Panc1 (cell line): ENCODE measurements at regions not wholly inside any gene's neighbourhood (a gene's known extent, or its start where the extent isn't known, plus 50 kb on each side); places are given as distances from the start of the nearest gene placed in this dataset.

Experiments
- ATAC-seq: fragments of 200-7000 bp; cut with Tn5 transposase; 2 replicates; pipeline ENCODE4 v1.9.1; 2020; ENCODE audit warnings: mild to moderate bottlenecking, moderate library complexity
- BruUV-seq: library from RNA; stranded (reverse); fragments of 400-500 nt; replicated peaks from 2 replicates; lab custom pipeline; 2021; lab: Mats Ljungman, UMichigan
- CTCF ChIA-PET: fragments of 300-600 bp; sonication (Branson Sonifier 250); formaldehyde crosslinking; loops from one replicate; lab custom pipeline; 2022; ENCODE audit warnings: antibody characterized with exemption; lab: Charles Lee
- POLR2A ChIA-PET: fragments of 300-600 bp; sonication (Branson Sonifier 250); formaldehyde crosslinking; loops from one replicate; lab custom pipeline; 2022; ENCODE audit warnings: antibody characterized with exemption; lab: Charles Lee
- DNase-seq: peaks from one replicate; pipeline ENCODE4 v3.0.0-alpha.2; 2010; ENCODE audit warnings: low read depth, low spot score
- H3K27ac ChIP-seq: 2 replicates; pipeline ENCODE4 v1.5.1; 2011; ENCODE audit warnings: mild to moderate bottlenecking, low read length, inconsistent platforms
- H3K27me3 ChIP-seq: fragments of 200-500 bp; sonication (Bioruptor generic); 2 replicates; pipeline ENCODE4 v1.6.0; 2014; ENCODE audit warnings: low read length, inconsistent platforms; ENCODE audit not compliant: control insufficient read depth, insufficient read depth
- H3K36me3 ChIP-seq: fragments of 200-500 bp; sonication (Bioruptor generic); 2 replicates; pipeline ENCODE4 v1.5.1; 2014; ENCODE audit warnings: inconsistent platforms, mild to moderate bottlenecking, low read length, moderate library complexity; ENCODE audit not compliant: control insufficient read depth, insufficient read depth
- H3K4me1 ChIP-seq: 2 replicates; pipeline ENCODE4 v1.5.1; 2011; ENCODE audit warnings: inconsistent platforms, mild to moderate bottlenecking, low read length, moderate library complexity; ENCODE audit not compliant: control insufficient read depth, insufficient read depth
- H3K4me3 ChIP-seq, 2 experiments: 2 replicates each; pipeline ENCODE4 v1.5.1; 2011 to 2012; ENCODE audit warnings: low read depth in 2 of 2, low read length in 2 of 2, mild to moderate bottlenecking in 2 of 2, inconsistent platforms in 1 of 2, moderate library complexity in 1 of 2
- H3K9me3 ChIP-seq: fragments of 200-500 bp; sonication (Bioruptor generic); 2 replicates; pipeline ENCODE4 v1.5.1; 2014; ENCODE audit warnings: low read depth, mild to moderate bottlenecking, inconsistent platforms, low read length, moderate library complexity; ENCODE audit not compliant: control insufficient read depth, insufficient read depth
- POLR2AphosphoS5 ChIP-seq: IDR thresholded peaks from 2 replicates; pipeline ENCODE4 v1.6.1; 2012; ENCODE audit warnings: mild to moderate bottlenecking, low read depth, low read length, moderate library complexity
- SIN3A ChIP-seq: IDR thresholded peaks from 2 replicates; pipeline ENCODE4 v1.6.1; 2012; ENCODE audit warnings: low read depth, mild to moderate bottlenecking, low read length, moderate library complexity, borderline replicate concordance; ENCODE audit not compliant: insufficient read depth
- TCF7L2 ChIP-seq: IDR thresholded peaks from 2 replicates; pipeline ENCODE4 v1.6.1; 2011; ENCODE audit warnings: mild to moderate bottlenecking, low read depth, low read length, inconsistent platforms
- in situ Hi-C: cut with HindIII; loops from 2 replicates; pipeline ENCODE4 v1.10.0; 2016; ENCODE audit warnings: low sequenced_read_pairs, low pct_unique_long_range_greater_than_20kb
- intact Hi-C: fragments of 100-400 bp; cut with micrococcal nuclease; formaldehyde crosslinking; loops from one replicate; pipeline ENCODE4 v1.10.0; 2022; ENCODE audit not compliant: unreplicated experiment
- TF ChIP-seq, protein P1 (sequence below): fragments of 450-650 bp; IDR thresholded peaks from 2 replicates; pipeline ENCODE4 v1.5.1; 2017; ENCODE audit warnings: mild to moderate bottlenecking
- TF ChIP-seq, protein P2 (sequence below), 2 experiments: IDR thresholded peaks; 2 replicates each; pipeline ENCODE4 v1.6.1; 2011 to 2012; ENCODE audit warnings: low read depth in 2 of 2, control low read depth in 1 of 2, low read length in 1 of 2, mild to moderate bottlenecking in 1 of 2, moderate library complexity in 1 of 2; ENCODE audit not compliant: insufficient read depth in 1 of 2

DNA sequence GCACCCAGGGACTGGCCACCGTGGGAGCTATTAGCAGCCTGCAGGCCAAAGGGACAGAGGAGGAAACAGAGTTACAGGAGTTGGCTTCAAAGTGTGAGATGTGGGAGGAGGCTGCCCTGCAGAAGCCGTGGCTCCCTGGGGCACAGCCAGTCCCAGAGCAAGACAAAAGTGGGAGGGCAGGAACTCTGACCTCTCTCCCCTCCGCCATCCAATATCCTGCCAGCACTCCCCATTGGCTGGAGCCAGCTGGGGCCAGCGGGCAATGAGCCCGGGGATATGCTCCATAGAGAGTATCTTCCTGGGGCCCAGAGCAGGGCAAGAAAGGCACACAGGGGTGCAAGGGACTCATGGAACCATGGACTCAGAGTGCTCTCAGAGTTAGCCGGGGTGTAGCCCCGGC, 143.1 kb downstream of the INHBB start:
- CTCF ChIA-PET = no interaction called here
- in situ Hi-C loops = no loop called here
- BruUV-seq = no TSS peak
- no peaks in the 10 kb centered on the region for H3K4me1 ChIP-seq
- ATAC-seq = no peak
- no peaks in the 10 kb centered on the region for H3K9me3 ChIP-seq
- H3K4me3 ChIP-seq = no peak overlapping the region
- no peaks in the 10 kb centered on the region for H3K36me3 ChIP-seq
- no peak for TF ChIP-seq POLR2AphosphoS5
- no peak for DNase-seq
- intact Hi-C loops = no loop called here
- POLR2A ChIA-PET = no interaction called here
- no peaks in the 10 kb centered on the region for H3K27me3 ChIP-seq
- H3K27ac ChIP-seq = no peak overlapping the region

DNA sequence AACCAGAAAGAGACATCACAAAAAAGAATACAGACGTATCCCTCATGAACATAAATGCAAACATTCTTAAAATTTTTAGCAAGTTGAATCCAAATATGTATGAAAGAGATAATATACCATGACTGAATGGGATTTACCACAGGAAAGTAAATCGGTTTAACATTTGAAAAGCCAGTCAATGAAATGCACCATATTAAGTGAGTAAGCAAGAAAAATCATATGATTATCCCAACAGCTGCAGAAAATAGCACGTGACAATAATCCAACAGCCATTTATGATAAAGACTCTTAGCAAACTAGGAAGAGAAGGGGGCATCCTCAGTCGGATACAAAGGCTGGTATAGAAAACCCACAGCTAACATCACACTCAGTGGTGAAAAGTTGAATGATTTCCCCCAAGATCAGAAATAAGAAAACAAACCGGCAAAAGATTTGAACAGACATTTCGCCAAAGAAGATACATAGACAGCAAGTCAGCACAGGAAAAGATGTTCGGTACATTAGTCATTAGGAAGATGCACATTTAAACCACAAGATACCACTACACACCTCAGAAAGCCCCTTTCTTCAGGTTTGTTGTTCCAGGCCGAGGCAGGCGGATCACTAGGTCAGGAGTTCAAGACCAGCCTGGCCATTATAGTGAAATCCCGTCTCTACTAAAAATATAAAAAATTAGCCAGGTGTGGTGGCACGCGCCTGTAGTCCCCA, 144.3 kb downstream of the INHBB start:
- Histone ChIP-seq H3K27me3 (no peaks in the 10 kb centered on the region), H3K27ac (no peak overlapping the region), H3K4me1 (no peaks in the 10 kb centered on the region), H3K4me3 (no peak overlapping the region), H3K36me3 (no peaks in the 10 kb centered on the region), H3K9me3 (no peaks in the 10 kb centered on the region)
- CTCF ChIA-PET = no interaction called here
- ATAC-seq (no peak), DNase-seq (no peak)
- TF ChIP-seq POLR2AphosphoS5 = no peak
- no peak for TF ChIP-seq TCF7L2
- TF ChIP-seq, protein P1, sequence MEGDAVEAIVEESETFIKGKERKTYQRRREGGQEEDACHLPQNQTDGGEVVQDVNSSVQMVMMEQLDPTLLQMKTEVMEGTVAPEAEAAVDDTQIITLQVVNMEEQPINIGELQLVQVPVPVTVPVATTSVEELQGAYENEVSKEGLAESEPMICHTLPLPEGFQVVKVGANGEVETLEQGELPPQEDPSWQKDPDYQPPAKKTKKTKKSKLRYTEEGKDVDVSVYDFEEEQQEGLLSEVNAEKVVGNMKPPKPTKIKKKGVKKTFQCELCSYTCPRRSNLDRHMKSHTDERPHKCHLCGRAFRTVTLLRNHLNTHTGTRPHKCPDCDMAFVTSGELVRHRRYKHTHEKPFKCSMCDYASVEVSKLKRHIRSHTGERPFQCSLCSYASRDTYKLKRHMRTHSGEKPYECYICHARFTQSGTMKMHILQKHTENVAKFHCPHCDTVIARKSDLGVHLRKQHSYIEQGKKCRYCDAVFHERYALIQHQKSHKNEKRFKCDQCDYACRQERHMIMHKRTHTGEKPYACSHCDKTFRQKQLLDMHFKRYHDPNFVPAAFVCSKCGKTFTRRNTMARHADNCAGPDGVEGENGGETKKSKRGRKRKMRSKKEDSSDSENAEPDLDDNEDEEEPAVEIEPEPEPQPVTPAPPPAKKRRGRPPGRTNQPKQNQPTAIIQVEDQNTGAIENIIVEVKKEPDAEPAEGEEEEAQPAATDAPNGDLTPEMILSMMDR = no peak
- no peak for TF ChIP-seq SIN3A
- TF ChIP-seq, protein P2, sequence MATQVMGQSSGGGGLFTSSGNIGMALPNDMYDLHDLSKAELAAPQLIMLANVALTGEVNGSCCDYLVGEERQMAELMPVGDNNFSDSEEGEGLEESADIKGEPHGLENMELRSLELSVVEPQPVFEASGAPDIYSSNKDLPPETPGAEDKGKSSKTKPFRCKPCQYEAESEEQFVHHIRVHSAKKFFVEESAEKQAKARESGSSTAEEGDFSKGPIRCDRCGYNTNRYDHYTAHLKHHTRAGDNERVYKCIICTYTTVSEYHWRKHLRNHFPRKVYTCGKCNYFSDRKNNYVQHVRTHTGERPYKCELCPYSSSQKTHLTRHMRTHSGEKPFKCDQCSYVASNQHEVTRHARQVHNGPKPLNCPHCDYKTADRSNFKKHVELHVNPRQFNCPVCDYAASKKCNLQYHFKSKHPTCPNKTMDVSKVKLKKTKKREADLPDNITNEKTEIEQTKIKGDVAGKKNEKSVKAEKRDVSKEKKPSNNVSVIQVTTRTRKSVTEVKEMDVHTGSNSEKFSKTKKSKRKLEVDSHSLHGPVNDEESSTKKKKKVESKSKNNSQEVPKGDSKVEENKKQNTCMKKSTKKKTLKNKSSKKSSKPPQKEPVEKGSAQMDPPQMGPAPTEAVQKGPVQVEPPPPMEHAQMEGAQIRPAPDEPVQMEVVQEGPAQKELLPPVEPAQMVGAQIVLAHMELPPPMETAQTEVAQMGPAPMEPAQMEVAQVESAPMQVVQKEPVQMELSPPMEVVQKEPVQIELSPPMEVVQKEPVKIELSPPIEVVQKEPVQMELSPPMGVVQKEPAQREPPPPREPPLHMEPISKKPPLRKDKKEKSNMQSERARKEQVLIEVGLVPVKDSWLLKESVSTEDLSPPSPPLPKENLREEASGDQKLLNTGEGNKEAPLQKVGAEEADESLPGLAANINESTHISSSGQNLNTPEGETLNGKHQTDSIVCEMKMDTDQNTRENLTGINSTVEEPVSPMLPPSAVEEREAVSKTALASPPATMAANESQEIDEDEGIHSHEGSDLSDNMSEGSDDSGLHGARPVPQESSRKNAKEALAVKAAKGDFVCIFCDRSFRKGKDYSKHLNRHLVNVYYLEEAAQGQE (IDR thresholded peaks at IDR 0.05; ENCODE audit: insufficient read depth in 1 of 2, low read depth in 2 of 2, low read length in 1 of 2) = no peak
- POLR2A ChIA-PET = no interaction called here
- intact Hi-C loops = no loop called here
- no TSS peak for BruUV-seq
- in situ Hi-C loops = no loop called here

DNA sequence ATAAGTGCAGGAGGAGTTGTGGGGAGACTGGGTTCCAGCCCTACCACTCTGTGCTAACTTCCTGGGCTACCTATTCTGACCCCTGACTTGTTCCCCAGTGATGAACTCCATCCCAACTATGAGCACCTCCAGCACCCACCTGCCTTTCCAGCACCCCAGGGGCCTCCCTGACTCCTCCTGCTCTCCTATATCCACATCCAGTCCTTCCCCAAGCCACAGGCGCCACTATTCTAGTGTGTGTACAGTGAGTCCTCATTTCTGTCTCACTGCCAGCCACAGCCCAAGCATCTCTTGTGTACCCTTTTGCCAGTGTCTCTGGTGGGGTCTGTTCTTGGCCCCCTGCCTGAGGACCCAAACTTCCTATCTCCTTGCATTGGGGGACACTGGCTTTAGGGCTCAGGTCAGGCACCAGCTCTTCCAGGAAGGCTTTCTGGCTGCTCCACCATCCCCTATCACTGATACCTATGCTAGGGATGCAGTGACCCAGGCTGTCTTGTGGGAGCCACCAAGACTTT, 145.2 kb downstream of the INHBB start:
- BruUV-seq = no TSS peak
- Histone ChIP-seq H3K36me3 (no peaks in the 10 kb centered on the region), H3K4me3 (no peak overlapping the region), H3K27me3 (no peaks in the 10 kb centered on the region), H3K9me3 (no peaks in the 10 kb centered on the region), H3K27ac (no peak overlapping the region), H3K4me1 (no peaks in the 10 kb centered on the region)
- CTCF ChIA-PET = no interaction called here
- POLR2A ChIA-PET = no interaction called here
- TF ChIP-seq, protein P1 = no peak
- no peak for TF ChIP-seq TCF7L2
- DNase-seq (no peak), ATAC-seq (no peak)
- intact Hi-C loops (no loop called here), in situ Hi-C loops (no loop called here)
